ENCODE measurements at regions not wholly inside any gene's neighbourhood (a gene's known extent, or its start where the extent isn't known, plus 50 kb on each side); places are given as distances from the start of the nearest gene placed in this dataset.

DNA sequence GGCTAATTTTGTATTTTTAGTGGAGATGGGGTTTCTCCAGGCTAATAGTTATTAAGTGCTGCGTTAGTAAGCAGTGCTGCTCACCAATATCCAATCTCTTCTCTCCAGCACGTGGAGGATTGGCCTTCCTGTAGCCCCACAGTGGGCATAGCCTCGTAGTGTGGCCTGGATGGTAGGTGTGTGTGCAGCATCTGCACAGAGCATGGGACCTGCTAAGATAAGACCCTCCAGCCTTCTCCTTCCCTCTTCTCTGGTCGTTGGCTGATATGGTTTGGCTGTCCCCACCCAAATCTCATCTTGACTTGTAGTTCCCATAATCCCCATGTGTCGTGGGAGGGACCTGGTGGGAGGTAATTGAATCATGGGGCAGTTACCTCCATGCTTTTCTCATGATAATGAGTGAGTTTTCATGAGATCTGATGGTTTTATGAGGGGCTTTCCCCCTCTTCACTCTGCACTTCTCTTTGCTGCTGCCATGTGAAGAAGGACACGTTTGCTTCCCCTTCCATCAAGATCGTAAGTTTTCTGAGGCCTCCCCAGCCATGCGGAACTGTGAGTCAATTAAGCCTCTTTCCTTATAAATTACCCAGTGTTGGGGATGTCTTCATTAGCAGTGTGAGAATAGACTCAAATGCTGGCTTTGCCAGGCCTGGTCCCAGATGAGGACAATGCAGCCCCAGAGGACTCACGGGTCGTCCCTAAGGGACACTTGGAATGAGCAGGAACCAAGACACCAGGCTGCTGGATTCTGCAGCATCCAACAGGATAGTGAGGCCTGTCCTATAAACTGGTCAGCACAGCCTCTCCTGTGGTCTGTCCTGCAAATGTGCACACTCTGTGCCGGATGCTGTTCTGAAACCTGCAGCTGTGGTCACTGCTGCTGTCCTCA lies 63.4 kb upstream of the AFDN start:
- TF ChIP-seq, protein P1, sequence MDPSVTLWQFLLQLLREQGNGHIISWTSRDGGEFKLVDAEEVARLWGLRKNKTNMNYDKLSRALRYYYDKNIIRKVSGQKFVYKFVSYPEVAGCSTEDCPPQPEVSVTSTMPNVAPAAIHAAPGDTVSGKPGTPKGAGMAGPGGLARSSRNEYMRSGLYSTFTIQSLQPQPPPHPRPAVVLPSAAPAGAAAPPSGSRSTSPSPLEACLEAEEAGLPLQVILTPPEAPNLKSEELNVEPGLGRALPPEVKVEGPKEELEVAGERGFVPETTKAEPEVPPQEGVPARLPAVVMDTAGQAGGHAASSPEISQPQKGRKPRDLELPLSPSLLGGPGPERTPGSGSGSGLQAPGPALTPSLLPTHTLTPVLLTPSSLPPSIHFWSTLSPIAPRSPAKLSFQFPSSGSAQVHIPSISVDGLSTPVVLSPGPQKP (IDR thresholded peaks at IDR 0.05; ENCODE audit: borderline replicate concordance, low read depth, low read length) = no peak
- no peak for TF ChIP-seq BHLHE40 (IDR thresholded peaks at IDR 0.05; ENCODE audit: low read depth, low read length)
- TF ChIP-seq, protein P2, sequence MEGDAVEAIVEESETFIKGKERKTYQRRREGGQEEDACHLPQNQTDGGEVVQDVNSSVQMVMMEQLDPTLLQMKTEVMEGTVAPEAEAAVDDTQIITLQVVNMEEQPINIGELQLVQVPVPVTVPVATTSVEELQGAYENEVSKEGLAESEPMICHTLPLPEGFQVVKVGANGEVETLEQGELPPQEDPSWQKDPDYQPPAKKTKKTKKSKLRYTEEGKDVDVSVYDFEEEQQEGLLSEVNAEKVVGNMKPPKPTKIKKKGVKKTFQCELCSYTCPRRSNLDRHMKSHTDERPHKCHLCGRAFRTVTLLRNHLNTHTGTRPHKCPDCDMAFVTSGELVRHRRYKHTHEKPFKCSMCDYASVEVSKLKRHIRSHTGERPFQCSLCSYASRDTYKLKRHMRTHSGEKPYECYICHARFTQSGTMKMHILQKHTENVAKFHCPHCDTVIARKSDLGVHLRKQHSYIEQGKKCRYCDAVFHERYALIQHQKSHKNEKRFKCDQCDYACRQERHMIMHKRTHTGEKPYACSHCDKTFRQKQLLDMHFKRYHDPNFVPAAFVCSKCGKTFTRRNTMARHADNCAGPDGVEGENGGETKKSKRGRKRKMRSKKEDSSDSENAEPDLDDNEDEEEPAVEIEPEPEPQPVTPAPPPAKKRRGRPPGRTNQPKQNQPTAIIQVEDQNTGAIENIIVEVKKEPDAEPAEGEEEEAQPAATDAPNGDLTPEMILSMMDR (conservative IDR thresholded peaks at IDR 0.05; ENCODE audit: low read depth, low read length) = no peak
- TF ChIP-seq RCOR1 (IDR thresholded peaks at IDR 0.05; ENCODE audit: insufficient replicate concordance, low read length) = no peak
- no peak for TF ChIP-seq MXI1 (IDR thresholded peaks at IDR 0.05; ENCODE audit: borderline replicate concordance, low read depth, low read length)
- no peak for TF ChIP-seq POLR2A (IDR thresholded peaks at IDR 0.05; ENCODE audit: low read depth, low read length)
- TF ChIP-seq RAD21 (IDR thresholded peaks at IDR 0.05; ENCODE audit: low read length) = no peak
- no peak for TF ChIP-seq SMC3 (IDR thresholded peaks at IDR 0.05; ENCODE audit: low read depth, low read length)
- TF ChIP-seq, protein P3, sequence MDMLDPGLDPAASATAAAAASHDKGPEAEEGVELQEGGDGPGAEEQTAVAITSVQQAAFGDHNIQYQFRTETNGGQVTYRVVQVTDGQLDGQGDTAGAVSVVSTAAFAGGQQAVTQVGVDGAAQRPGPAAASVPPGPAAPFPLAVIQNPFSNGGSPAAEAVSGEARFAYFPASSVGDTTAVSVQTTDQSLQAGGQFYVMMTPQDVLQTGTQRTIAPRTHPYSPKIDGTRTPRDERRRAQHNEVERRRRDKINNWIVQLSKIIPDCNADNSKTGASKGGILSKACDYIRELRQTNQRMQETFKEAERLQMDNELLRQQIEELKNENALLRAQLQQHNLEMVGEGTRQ (IDR thresholded peaks at IDR 0.05; ENCODE audit: low read depth, low read length) = no peak
- no peak for TF ChIP-seq FOS (IDR thresholded peaks at IDR 0.05; ENCODE audit: low read depth, low read length)
- TF ChIP-seq MAZ (IDR thresholded peaks at IDR 0.05; ENCODE audit: borderline replicate concordance, low read depth, low read length) = no peak
- TF ChIP-seq CEBPB (IDR thresholded peaks at IDR 0.05; ENCODE audit: low read depth, low read length) = no peak
- no peak for TF ChIP-seq NFE2L2 (IDR thresholded peaks at IDR 0.05; ENCODE audit: low read depth, low read length)

Measured in IMR-90 (cell line).